PC-3 (cell line): ENCODE measurements at regions not wholly inside any gene's neighbourhood (a gene's known extent, or its start where the extent isn't known, plus 50 kb on each side); places are given as distances from the start of the nearest gene placed in this dataset.

Experiments
- CTCF ChIP-seq: fragments of 300-600 bp; sonication (generic); conservative IDR thresholded peaks from 2 replicates; pipeline ENCODE4 v1.5.1; 2017; ENCODE audit warnings: antibody characterized with exemption, low read depth, mild to moderate bottlenecking, low read length
- EZH2 ChIP-seq: fragments of 300-600 bp; sonication (generic); IDR thresholded peaks from one replicate; pipeline ENCODE4 v1.6.1; 2017; ENCODE audit warnings: antibody characterized with exemption, mild to moderate bottlenecking, low read length; ENCODE audit not compliant: unreplicated experiment

GRCh38 chrX:136975684-136976470 is 57.9 kb downstream of the GPR101 start:
- no peak for TF ChIP-seq EZH2
- no peak for TF ChIP-seq CTCF
